Osteocyte (in vitro differentiated cells): ENCODE measurements at regions not wholly inside any gene's neighbourhood (a gene's known extent, or its start where the extent isn't known, plus 50 kb on each side); places are given as distances from the start of the nearest gene placed in this dataset.
A peak's percentile ranks its signal among the peaks of the same experiment; 100 is the strongest.

Experiments
- DNase-seq: peaks from one replicate; pipeline ENCODE4 v3.0.0; 2021; ENCODE audit warnings: mixed read lengths; ENCODE audit not compliant: unreplicated experiment; ENCODE audit errors: extremely low spot score
- H3K27ac Mint-ChIP-seq: one replicate; pipeline ENCODE4 v1.8.0; 2021; ENCODE audit warnings: mild to moderate bottlenecking, mixed read lengths; ENCODE audit not compliant: unreplicated experiment
- H3K27me3 Mint-ChIP-seq: one replicate; pipeline ENCODE4 v1.8.0; 2021; ENCODE audit warnings: mixed read lengths; ENCODE audit not compliant: unreplicated experiment
- H3K36me3 Mint-ChIP-seq: one replicate; pipeline ENCODE4 v1.8.0; 2021; ENCODE audit warnings: mixed read lengths; ENCODE audit not compliant: unreplicated experiment
- H3K4me1 Mint-ChIP-seq: one replicate; pipeline ENCODE4 v1.8.0; 2021; ENCODE audit warnings: mixed read lengths; ENCODE audit not compliant: unreplicated experiment
- H3K4me3 Mint-ChIP-seq: one replicate; pipeline ENCODE4 v1.8.0; 2021; ENCODE audit warnings: mild to moderate bottlenecking, moderate library complexity, mixed read lengths; ENCODE audit not compliant: unreplicated experiment
- H3K9me3 Mint-ChIP-seq: one replicate; pipeline ENCODE4 v1.8.0; 2021; ENCODE audit warnings: mixed read lengths; ENCODE audit not compliant: unreplicated experiment
- TF ChIP-seq, protein P1 (sequence below): fragments of 200-600 bp; sonication (generic); IDR thresholded peaks from 2 replicates; pipeline ENCODE4 v1.5.0; 2021; ENCODE audit warnings: antibody characterized with exemption, mild to moderate bottlenecking, moderate library complexity

DNA sequence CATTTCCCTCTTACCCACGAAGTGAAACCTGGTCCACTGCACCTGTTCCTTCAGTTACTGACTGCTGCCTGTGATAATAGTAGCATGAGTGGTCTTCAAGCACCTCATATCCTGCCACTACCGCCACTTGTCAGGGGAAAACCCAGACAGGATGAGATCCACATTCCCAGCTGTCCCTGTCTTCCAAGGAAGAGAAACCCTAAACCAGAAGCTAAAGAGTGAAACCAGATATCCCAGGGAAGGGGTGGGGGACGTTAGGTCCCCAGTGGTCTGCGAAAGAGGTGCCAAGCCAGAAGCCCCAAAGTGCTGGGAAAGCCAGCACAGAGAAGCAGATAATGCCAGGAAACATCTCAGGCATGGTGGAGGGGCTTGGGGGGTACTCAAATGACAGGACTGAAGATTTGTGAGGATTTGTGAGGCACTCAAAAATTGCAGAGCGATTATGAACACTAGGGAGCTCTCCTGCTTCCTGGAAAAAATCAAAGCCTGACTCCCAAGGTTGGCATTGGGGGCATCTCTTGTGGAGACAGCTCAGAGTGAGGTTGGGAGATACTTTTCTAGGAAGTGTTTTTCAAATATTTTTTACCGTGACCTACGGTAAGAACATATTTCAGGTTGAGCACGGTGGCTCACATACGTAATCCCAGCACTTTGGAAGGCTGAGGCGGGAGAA, 77.9 kb downstream of the TMEM30B start:
- H3K9me3 Mint-ChIP-seq, result no peaks in the 10 kb centered on the region
- peaks cover 26% of the 10 kb centered on the region for H3K4me1 Mint-ChIP-seq
- TF ChIP-seq, protein P1, sequence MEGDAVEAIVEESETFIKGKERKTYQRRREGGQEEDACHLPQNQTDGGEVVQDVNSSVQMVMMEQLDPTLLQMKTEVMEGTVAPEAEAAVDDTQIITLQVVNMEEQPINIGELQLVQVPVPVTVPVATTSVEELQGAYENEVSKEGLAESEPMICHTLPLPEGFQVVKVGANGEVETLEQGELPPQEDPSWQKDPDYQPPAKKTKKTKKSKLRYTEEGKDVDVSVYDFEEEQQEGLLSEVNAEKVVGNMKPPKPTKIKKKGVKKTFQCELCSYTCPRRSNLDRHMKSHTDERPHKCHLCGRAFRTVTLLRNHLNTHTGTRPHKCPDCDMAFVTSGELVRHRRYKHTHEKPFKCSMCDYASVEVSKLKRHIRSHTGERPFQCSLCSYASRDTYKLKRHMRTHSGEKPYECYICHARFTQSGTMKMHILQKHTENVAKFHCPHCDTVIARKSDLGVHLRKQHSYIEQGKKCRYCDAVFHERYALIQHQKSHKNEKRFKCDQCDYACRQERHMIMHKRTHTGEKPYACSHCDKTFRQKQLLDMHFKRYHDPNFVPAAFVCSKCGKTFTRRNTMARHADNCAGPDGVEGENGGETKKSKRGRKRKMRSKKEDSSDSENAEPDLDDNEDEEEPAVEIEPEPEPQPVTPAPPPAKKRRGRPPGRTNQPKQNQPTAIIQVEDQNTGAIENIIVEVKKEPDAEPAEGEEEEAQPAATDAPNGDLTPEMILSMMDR, result no peak

DNA sequence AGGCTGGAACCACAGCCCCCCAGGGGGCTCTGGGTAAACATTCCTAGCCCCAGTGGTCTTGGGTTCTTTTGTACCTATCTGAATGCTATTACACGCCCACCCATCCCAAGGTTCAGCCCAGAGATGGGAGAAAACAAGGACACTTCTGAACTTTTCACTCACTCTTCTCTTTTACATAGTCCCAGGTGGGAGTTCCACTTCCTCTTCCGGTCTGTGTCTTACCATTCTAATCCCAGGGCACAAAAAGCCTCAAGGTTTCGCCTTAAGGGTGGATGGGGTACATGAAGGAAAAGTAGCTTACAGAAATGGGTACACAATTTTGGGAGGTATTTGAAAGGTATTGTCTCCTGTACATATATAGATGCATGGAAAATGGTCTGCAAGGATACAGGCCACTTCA, 79.0 kb downstream of the TMEM30B start:
- H3K4me1 Mint-ChIP-seq, result peaks cover 34% of the 10 kb centered on the region
- no peak for DNase-seq
- no peaks in the 10 kb centered on the region for H3K27me3 Mint-ChIP-seq
- TF ChIP-seq, protein P1, result no peak
- no peak overlapping the region for H3K4me3 Mint-ChIP-seq
- H3K9me3 Mint-ChIP-seq, result no peaks in the 10 kb centered on the region
- no peaks in the 10 kb centered on the region for H3K36me3 Mint-ChIP-seq
- H3K27ac Mint-ChIP-seq, result no peak overlapping the region

More for the DNA sequence above, 77.9 kb downstream of the TMEM30B start:
- DNase-seq, result no peak
- no peak overlapping the region for H3K27ac Mint-ChIP-seq
- H3K4me3 Mint-ChIP-seq, result no peak overlapping the region
- H3K27me3 Mint-ChIP-seq, result no peaks in the 10 kb centered on the region
- peaks cover 3% of the 10 kb centered on the region for H3K36me3 Mint-ChIP-seq

DNA sequence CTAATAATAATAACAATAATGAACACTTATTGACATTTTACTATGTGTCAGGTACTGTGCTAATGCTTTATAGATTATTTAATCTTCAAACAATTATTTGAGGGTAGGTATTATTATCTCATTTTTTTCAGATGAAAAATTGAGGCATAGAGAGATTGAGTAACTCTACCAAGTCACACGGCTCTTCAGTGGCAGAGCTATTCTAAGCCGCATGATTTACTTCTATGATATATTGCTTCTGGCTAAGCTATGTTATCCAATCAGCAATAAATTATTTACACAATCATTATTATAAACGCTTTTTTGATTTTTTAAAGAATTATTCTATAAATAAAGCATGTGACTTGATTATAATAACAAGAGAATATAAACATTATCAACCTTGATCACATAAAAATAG, 80.0 kb downstream of the TMEM30B start:
- DNase-seq, result no peak
- Mint-ChIP-seq H3K36me3 (no peaks in the 10 kb centered on the region), H3K27ac (no peak overlapping the region), H3K4me3 (no peak overlapping the region), H3K27me3 (no peaks in the 10 kb centered on the region), H3K4me1 (peaks cover 40% of the 10 kb centered on the region), H3K9me3 (no peaks in the 10 kb centered on the region)
- TF ChIP-seq, protein P1, result no peak

DNA sequence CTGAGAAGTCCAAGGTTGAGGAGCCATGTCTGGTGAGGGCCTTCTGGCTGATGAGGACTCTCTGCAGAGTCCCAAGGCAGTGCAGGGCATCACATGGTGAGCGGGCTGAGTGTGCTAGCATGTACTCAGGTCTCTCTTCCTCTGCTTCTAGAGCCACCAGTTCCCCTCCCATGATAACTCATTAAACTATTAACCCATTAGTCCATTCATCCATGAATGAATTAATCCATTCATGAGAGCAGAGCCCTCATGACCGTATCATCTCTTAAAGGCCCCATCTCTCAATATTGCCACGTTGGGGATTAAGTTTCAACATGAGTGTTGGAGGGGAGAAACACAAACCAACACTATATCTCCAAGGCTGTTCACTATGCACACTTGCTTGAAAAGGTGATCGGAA, 83.7 kb downstream of the TMEM30B start:
- Mint-ChIP-seq H3K36me3 (peaks cover 7% of the 10 kb centered on the region), H3K4me1 (peaks cover 53% of the 10 kb centered on the region), H3K27me3 (no peaks in the 10 kb centered on the region), H3K27ac (no peak overlapping the region), H3K9me3 (peaks cover 9% of the 10 kb centered on the region), H3K4me3 (no peak overlapping the region)
- no peak for DNase-seq
- TF ChIP-seq, protein P1, result no peak

DNA sequence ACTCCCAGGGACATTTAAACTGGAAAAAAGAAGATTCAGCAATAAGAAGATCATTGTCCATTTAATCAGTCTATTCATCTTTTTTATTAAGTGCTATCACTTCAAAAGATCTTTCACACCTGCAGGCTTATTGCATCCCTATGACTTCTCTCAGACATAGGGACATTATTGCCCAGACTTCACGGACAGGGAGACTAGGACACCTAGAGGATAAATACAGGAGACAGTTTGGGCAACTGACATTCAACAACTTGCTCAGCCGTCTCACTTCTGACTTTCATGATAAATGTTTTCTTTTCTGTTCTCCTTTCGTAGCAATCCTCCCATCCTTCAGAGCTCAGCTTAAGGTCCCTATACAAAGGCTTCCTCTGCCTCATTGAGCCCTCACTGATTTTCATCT, 84.3 kb downstream of the TMEM30B start:
- H3K27me3 Mint-ChIP-seq, result no peaks in the 10 kb centered on the region
- peaks cover 9% of the 10 kb centered on the region for H3K9me3 Mint-ChIP-seq
- no peak overlapping the region for H3K4me3 Mint-ChIP-seq
- peaks cover 7% of the 10 kb centered on the region for H3K36me3 Mint-ChIP-seq
- H3K4me1 Mint-ChIP-seq, result peaks cover 58% of the 10 kb centered on the region
- H3K27ac Mint-ChIP-seq, result no peak overlapping the region
- DNase-seq, result no peak
- TF ChIP-seq, protein P1, result peak; percentile 33
